ENCODE measurements at regions not wholly inside any gene's neighbourhood (a gene's known extent, or its start where the extent isn't known, plus 50 kb on each side); places are given as distances from the start of the nearest gene placed in this dataset.

DNA sequence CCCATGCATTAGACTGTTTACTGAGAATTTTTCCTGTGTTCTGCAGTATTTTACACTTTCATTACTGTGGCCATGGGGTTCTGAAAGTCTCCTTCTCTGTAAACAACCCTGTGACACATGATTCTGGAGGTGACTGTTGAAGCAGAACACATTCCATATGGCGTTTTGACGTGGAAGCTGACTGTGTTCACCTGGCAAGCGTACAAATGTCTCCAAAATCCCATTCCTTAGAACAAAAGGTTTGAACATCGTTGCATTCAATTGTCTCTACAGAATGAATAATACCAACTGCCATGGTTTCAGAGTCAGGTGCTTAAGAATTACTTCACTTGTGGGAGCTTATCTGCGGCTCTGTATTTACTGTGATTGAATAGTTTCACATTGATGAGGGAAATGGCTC, 485.6 kb upstream of the TMEM132C start:
- TF ChIP-seq, protein P1, sequence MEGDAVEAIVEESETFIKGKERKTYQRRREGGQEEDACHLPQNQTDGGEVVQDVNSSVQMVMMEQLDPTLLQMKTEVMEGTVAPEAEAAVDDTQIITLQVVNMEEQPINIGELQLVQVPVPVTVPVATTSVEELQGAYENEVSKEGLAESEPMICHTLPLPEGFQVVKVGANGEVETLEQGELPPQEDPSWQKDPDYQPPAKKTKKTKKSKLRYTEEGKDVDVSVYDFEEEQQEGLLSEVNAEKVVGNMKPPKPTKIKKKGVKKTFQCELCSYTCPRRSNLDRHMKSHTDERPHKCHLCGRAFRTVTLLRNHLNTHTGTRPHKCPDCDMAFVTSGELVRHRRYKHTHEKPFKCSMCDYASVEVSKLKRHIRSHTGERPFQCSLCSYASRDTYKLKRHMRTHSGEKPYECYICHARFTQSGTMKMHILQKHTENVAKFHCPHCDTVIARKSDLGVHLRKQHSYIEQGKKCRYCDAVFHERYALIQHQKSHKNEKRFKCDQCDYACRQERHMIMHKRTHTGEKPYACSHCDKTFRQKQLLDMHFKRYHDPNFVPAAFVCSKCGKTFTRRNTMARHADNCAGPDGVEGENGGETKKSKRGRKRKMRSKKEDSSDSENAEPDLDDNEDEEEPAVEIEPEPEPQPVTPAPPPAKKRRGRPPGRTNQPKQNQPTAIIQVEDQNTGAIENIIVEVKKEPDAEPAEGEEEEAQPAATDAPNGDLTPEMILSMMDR (IDR thresholded peaks at IDR 0.05) = no peak
- no peak for TF ChIP-seq POLR2A (IDR thresholded peaks at IDR 0.05)
